ENCODE measurements at regions not wholly inside any gene's neighbourhood (a gene's known extent, or its start where the extent isn't known, plus 50 kb on each side); places are given as distances from the start of the nearest gene placed in this dataset.

GRCh38 chr5:124054564-124054963, 542.6 kb downstream of the CSNK1G3 start:
- Histone ChIP-seq H3K27ac (ENCODE audit: insufficient read length, low read depth, low read length) (no peak overlapping the region), H2BK20ac (ENCODE audit: low read depth, low read length, poor library complexity, severe bottlenecking) (no peak overlapping the region), H4K20me1 (ENCODE audit: control insufficient read depth, insufficient read depth, insufficient read length) (no peaks in the 10 kb centered on the region), H3K79me2 (ENCODE audit: insufficient read depth, low read length) (no peaks in the 10 kb centered on the region), H3K18ac (ENCODE audit: insufficient read length, low read depth, low read length) (no peak overlapping the region), H3K4me1 (ENCODE audit: insufficient read depth, low read length) (no peaks in the 10 kb centered on the region), H4K8ac (replicated peaks; ENCODE audit: insufficient read length, low read depth, low read length) (no peak overlapping the region), H2BK12ac (ENCODE audit: insufficient read length, low read depth, low read length) (no peak overlapping the region), H3T11ph (ENCODE audit: low read length) (no peak overlapping the region), H3K56ac (ENCODE audit: insufficient read length, low read depth, low read length) (no peak overlapping the region), H3K79me1 (ENCODE audit: insufficient read depth, low read depth, low read length, poor library complexity, severe bottlenecking) (no peaks in the 10 kb centered on the region), H3K23ac (ENCODE audit: insufficient read length, low read depth, low read length) (no peak overlapping the region), H2BK15ac (ENCODE audit: low read depth, low read length) (no peak overlapping the region), H3K4me2 (ENCODE audit: insufficient read depth, insufficient read length, low read length) (no peak overlapping the region), H4K5ac (ENCODE audit: insufficient read length, low read depth, low read length) (no peak overlapping the region), H3K9ac (ENCODE audit: extremely low read depth, insufficient read length, low read length) (no peak overlapping the region), H2AFZ (ENCODE audit: low read length) (no peak overlapping the region), H2BK120ac (ENCODE audit: low read depth, low read length, poor library complexity, severe bottlenecking) (no peak overlapping the region), H3K14ac (ENCODE audit: insufficient read depth, low read length) (no peak overlapping the region), H2BK5ac (ENCODE audit: insufficient read length, low read length) (no peak overlapping the region), H4K91ac (ENCODE audit: insufficient read length, low read depth, low read length) (no peak overlapping the region), H2AK5ac (ENCODE audit: insufficient read length, low read length) (no peak overlapping the region), H3K4ac (ENCODE audit: low read depth, low read length) (no peak overlapping the region), H3K23me2 (ENCODE audit: insufficient read length, low read depth, low read length, poor library complexity, severe bottlenecking) (no peaks in the 10 kb centered on the region), H3K9me3 (ENCODE audit: control insufficient read depth, low read depth, low read length) (no peaks in the 10 kb centered on the region), H3K27me3 (ENCODE audit: insufficient read depth, low read length) (no peaks in the 10 kb centered on the region)
- Mint-ChIP-seq H3K4me1 (peaks cover 2 to 8% of the 10 kb centered on the region in 2 experiments; a peak in 3 of 4 replicates), H3K27me3 (ENCODE audit: low read depth) (no peaks in the 10 kb centered on the region), H3K9me3 (no peaks in the 10 kb centered on the region; a peak in 1 of 5 replicates), H3K36me3 (ENCODE audit: insufficient read depth in 1 of 3, low read depth in 3 of 3) (no peaks in the 10 kb centered on the region), H3K4me3 (no peak overlapping the region), H3K27ac (no peak overlapping the region)
- no peak for DNase-seq
- no peak for TF ChIP-seq CTCF (conservative IDR thresholded peaks at IDR 0.05)
